Breast epithelium (tissue), 4 donors: ENCODE measurements at regions not wholly inside any gene's neighbourhood (a gene's known extent, or its start where the extent isn't known, plus 50 kb on each side); places are given as distances from the start of the nearest gene placed in this dataset.

Source experiments
- DNase-seq, 2 donors: peaks; one replicate each; pipeline ENCODE4 v3.0.0-alpha.2; 2019; ENCODE audit warnings: low spot score in 2 of 2
- H3K27ac ChIP-seq, 2 donors: fragments of 200-600 bp; sonication (generic) in 1 of 2; one replicate each; pipeline ENCODE4 v1.5.1; 2016 to 2019; ENCODE audit warnings: mild to moderate bottlenecking in 1 of 2
- H3K27me3 ChIP-seq, 2 donors: fragments of 200-600 bp; sonication (generic) in 1 of 2; one replicate each; pipeline versions ENCODE4 v1.5.1 to v1.6.0; 2017 to 2019; ENCODE audit warnings: control low read depth in 1 of 2, mild to moderate bottlenecking in 1 of 2
- H3K36me3 ChIP-seq: fragments of 200-600 bp; one replicate; pipeline ENCODE4 v1.5.1; 2019
- H3K4me1 ChIP-seq, 2 donors: fragments of 200-600 bp; sonication (generic); one replicate each; pipeline ENCODE4 v1.5.1; 2016 to 2019; ENCODE audit warnings: control low read depth in 1 of 2
- H3K4me3 ChIP-seq, 3 donors: fragments of 200-600 bp; sonication (generic); 1 replicate in 2 of 3; 2 replicates in 1 of 3; pipeline ENCODE4 v1.5.1; 2016 to 2019; ENCODE audit warnings: mild to moderate bottlenecking in 3 of 3, moderate library complexity in 2 of 3
- H3K9me3 ChIP-seq, 2 donors: fragments of 200-600 bp; sonication (generic) in 1 of 2; one replicate each; pipeline ENCODE4 v1.5.1; 2016 to 2019; ENCODE audit warnings: control low read depth in 1 of 2
- POLR2A ChIP-seq: fragments of 450-650 bp; IDR thresholded peaks from one replicate; pipeline ENCODE4 v1.6.1; 2016; ENCODE audit warnings: antibody characterized with exemption, mild to moderate bottlenecking, moderate library complexity
- POLR2AphosphoS5 ChIP-seq, 3 donors: sonication (generic); formaldehyde crosslinking; IDR thresholded peaks; one replicate each; pipeline ENCODE4 v1.6.1; 2017; ENCODE audit warnings: antibody characterized with exemption in 3 of 3
- intact Hi-C: fragments of 100-400 bp; cut with DNase I; formaldehyde crosslinking; loops from one replicate; pipeline ENCODE4 v1.15.1; 2023; ENCODE audit warnings: low total_unique reads
- TF ChIP-seq, protein P1 (sequence below), 3 donors: fragments of 450-650 bp; IDR thresholded peaks; one replicate each; pipeline ENCODE4 v1.5.1; 2016 to 2017; ENCODE audit warnings: antibody characterized with exemption in 3 of 3, mild to moderate bottlenecking in 3 of 3, moderate library complexity in 3 of 3

DNA sequence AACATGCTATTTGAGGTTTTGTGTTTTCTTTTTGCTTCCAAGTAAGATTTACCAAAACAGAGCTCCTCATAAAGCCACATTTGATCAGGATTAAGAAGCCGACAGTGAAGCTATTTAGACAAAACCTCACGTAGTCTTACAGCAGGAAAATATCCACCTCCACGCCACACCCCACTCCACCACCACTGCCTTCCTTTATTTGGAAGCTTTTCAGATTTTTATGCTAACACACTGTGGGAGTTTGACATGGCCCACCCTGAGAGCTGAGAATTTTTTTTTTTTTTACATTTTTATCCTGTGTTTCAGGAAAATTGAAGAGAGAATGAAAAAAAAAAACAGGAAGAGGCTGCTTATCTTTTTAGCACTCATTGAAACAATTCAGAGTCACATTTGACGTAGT lies 104.8 kb upstream of the MC3R start:
- H3K27ac ChIP-seq, result no peak overlapping the region
- no peak overlapping the region for H3K4me3 ChIP-seq
- peaks cover 5 to 28% of the 10 kb centered on the region in 2 donors for H3K9me3 ChIP-seq
- no peaks in the 10 kb centered on the region for H3K4me1 ChIP-seq
- no peaks in the 10 kb centered on the region for H3K27me3 ChIP-seq
- DNase-seq, result no peak
- intact Hi-C loops, result no loop called here
- H3K36me3 ChIP-seq, result no peaks in the 10 kb centered on the region
- no peak for TF ChIP-seq POLR2AphosphoS5 (IDR thresholded peaks at IDR 0.05)
- TF ChIP-seq, protein P1, sequence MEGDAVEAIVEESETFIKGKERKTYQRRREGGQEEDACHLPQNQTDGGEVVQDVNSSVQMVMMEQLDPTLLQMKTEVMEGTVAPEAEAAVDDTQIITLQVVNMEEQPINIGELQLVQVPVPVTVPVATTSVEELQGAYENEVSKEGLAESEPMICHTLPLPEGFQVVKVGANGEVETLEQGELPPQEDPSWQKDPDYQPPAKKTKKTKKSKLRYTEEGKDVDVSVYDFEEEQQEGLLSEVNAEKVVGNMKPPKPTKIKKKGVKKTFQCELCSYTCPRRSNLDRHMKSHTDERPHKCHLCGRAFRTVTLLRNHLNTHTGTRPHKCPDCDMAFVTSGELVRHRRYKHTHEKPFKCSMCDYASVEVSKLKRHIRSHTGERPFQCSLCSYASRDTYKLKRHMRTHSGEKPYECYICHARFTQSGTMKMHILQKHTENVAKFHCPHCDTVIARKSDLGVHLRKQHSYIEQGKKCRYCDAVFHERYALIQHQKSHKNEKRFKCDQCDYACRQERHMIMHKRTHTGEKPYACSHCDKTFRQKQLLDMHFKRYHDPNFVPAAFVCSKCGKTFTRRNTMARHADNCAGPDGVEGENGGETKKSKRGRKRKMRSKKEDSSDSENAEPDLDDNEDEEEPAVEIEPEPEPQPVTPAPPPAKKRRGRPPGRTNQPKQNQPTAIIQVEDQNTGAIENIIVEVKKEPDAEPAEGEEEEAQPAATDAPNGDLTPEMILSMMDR (IDR thresholded peaks at IDR 0.05), result no peak

DNA sequence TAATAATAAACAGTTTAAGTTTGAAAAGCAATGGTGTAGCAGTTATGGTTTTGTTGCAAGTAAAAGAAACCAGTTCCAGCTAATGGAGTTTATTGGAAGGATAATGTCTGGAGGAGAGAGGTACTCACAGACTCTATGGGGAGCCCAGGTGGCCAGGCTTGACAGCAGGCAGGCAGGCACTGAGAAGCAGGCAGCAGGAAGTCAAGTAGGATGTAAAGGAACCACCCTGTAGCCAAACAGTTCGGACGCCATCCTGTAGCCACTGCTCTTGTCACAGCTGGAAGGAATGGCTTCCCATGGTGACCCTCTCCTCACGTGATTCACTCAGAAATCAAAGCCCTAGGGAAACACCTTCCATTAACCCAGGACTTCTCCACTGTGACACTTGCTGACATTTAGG lies 96.7 kb upstream of the MC3R start:
- no peaks in the 10 kb centered on the region for H3K36me3 ChIP-seq
- H3K4me1 ChIP-seq, result no peaks in the 10 kb centered on the region
- H3K27ac ChIP-seq, result no peak overlapping the region
- no peaks in the 10 kb centered on the region for H3K27me3 ChIP-seq
- no peaks in the 10 kb centered on the region for H3K9me3 ChIP-seq
- no peak overlapping the region for H3K4me3 ChIP-seq
- TF ChIP-seq, protein P1 (IDR thresholded peaks at IDR 0.05), result no peak
- TF ChIP-seq POLR2AphosphoS5 (IDR thresholded peaks at IDR 0.05), result no peak
- TF ChIP-seq POLR2A, result no peak
- intact Hi-C loops, result no loop called here
- DNase-seq, result no peak

DNA sequence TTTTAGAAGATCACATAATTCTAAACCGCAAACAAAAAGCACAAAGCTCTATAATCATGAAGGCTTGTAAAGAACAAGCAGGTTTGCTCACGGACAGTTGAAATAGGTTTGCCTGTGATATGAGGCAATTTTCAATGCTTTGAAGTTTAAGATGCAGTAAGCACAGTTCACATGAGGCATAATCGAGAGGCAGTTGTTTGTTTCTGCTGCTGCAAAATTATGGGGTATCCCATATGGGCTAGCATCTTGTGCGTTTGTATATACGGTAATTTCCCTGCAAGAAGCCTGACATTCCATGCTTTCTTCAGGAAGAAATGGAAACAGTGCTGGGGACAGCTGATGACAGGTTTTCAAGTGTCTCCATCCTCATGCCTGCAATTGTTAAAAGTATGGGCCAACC lies 94.6 kb upstream of the MC3R start:
- Histone ChIP-seq H3K4me3 (no peak overlapping the region), H3K27ac (no peak overlapping the region), H3K36me3 (no peaks in the 10 kb centered on the region), H3K27me3 (no peaks in the 10 kb centered on the region), H3K4me1 (no peaks in the 10 kb centered on the region), H3K9me3 (no peaks in the 10 kb centered on the region)
- no peak for TF ChIP-seq POLR2A
- TF ChIP-seq, protein P1 (IDR thresholded peaks at IDR 0.05), result no peak
- no peak for TF ChIP-seq POLR2AphosphoS5 (IDR thresholded peaks at IDR 0.05)
- DNase-seq, result no peak
- intact Hi-C loops, result no loop called here

DNA sequence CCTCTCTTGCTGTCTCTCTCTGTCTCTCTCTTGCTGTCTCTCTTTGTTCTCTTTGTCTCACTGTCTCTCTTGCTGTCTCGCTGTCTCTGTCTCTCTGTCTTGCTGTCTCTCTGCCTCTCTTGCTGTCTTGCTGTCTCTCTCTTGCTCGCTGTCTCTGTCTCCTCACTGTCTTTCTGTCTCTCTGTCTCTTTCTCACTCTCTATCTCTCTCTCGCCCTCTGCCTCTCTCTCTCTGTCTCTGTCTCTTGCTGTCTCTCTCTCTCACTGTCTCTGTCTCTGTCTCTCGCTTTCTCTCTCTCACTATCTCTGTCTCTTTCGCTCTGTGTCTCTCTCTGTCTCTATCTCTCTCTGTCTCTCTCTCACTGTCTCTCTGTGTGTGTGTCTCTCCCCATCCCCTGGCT lies 92.9 kb upstream of the MC3R start:
- intact Hi-C loops, result no loop called here
- no peak for TF ChIP-seq POLR2AphosphoS5 (IDR thresholded peaks at IDR 0.05)
- TF ChIP-seq POLR2A, result no peak
- TF ChIP-seq, protein P1 (IDR thresholded peaks at IDR 0.05), result no peak
- DNase-seq, result no peak

DNA sequence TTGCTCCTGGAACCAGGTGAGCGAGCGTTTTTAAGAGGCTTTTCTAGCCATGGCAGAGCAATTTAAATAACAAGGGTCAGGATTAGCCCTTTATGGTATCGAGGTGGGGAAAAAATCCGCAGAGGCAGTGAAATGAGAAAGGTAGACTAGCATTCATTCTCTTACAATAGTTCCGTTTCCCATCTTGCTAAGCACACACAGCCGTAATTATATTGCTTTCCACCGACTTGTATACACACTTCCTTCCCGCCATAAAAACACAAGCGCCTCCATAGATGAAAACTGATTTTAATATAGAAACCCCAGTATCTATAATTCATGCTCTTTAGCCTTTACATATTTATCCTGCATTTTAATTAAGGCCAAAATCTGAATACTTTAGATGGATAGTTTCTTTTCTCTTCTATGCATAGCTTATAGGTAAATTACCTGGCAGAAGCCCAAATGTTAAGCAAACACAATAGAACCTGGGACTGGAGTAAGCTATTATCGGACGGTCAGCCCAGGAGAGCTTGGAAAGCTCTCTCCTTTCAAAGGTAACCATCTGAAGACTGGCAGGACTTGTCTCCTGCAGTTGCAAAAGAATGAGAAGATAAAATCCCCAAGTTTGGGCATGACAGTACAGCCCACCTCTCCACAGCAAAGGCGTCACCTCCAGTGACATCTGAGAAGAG lies 90.9 kb upstream of the MC3R start:
- Histone ChIP-seq H3K4me3 (no peak overlapping the region), H3K36me3 (no peaks in the 10 kb centered on the region), H3K27ac (no peak overlapping the region), H3K9me3 (no peaks in the 10 kb centered on the region), H3K27me3 (no peaks in the 10 kb centered on the region), H3K4me1 (no peaks in the 10 kb centered on the region)
- no peak for DNase-seq
- intact Hi-C loops, result no loop called here
- no peak for TF ChIP-seq POLR2A
- no peak for TF ChIP-seq POLR2AphosphoS5 (IDR thresholded peaks at IDR 0.05)
- TF ChIP-seq, protein P1 (IDR thresholded peaks at IDR 0.05), result no peak

More for the DNA sequence above, 92.9 kb upstream of the MC3R start:
- Histone ChIP-seq H3K4me3 (no peak overlapping the region), H3K27me3 (no peaks in the 10 kb centered on the region), H3K4me1 (no peaks in the 10 kb centered on the region), H3K9me3 (no peaks in the 10 kb centered on the region), H3K36me3 (no peaks in the 10 kb centered on the region), H3K27ac (no peak overlapping the region)
